Cerebellar cortex (tissue), 1 donor: ENCODE measurements at regions not wholly inside any gene's neighbourhood (a gene's known extent, or its start where the extent isn't known, plus 50 kb on each side); places are given as distances from the start of the nearest gene placed in this dataset.

ENCODE experiments used
- DNase-seq: peaks from one replicate; pipeline ENCODE4 v3.0.0-alpha.2; 2015; ENCODE audit warnings: low spot score

- no peak for DNase-seq
These were observed 292.9 kb upstream of the ZFP64 start for GRCh38 chr20:52484438-52484837.

DNA sequence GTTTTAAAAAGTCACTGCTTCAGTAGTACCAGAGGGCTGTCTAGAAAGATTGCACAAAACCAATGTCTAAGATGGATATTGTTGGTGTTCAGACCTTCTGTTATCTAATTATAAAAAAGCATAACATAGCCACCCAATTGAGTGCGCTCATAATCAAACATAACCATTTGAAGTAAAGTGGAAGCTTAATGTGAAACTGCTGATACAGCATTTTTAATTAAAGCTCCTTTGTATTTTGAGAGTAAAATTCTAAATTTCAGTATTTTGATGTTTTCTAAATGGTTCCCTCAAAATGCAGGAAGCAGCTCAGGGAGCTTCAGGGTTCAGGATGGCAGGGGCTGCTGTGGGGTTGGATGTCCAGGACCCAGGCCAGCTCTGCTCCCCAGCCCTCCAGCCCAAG, 291.8 kb upstream of the ZFP64 start:
- no peak for DNase-seq

- no peak for DNase-seq
These were observed 290.5 kb upstream of the ZFP64 start for GRCh38 chr20:52482044-52482443.

DNA sequence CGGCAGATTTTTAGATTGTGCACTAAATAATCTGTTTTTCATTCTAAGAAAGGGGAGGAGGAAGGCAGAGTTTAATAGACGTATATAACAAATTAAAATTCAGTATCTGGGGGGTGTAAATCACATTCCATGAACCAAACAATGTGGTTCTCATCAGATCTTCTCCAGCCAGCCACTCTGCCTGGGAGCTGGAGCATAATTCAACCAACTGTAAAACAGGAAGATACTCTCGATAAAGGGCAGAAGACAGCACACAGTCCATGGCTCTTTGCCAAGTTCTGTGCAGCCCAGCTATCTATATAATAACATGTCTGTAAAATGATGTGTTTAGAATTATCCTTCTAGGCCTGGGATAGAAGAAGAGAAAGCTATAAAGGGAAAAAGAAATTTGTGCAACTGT, 289.9 kb upstream of the ZFP64 start:
- DNase-seq, result no peak

DNA sequence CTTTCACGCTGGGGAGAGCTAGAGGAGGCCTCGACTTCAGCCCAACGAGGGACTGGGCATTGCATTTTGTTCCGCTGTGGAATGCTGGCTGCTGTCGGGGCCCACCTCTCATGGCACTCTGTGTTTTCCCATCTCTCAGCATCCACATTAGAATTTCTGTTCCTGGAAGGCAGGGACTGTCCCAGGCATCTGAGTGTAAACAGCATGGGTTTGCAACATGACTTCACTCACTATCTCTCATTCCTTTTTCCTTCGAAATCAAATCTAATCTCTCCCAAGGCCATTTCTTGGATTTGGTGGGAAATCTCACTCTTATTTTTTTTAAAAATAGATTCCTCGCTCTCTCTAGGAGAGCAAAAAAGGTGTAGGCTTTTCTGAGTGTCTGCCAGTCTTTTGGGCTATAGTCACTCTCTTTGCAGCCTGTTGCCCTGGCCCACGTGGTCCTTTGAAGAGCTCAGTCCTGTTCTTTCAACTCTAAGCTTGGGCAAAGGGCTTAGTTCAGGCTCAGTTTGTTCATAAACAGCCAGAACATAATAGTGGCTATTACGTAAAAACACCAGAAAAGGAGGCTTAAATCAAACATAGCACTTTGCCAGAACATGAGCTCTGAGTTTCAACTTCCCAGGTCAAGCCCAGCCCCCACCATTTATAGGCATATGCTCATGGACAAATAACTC, 284.6 kb upstream of the ZFP64 start:
- DNase-seq, result no peak

GRCh38 chr20:52473186-52473585, 281.6 kb upstream of the ZFP64 start:
- no peak for DNase-seq

DNA sequence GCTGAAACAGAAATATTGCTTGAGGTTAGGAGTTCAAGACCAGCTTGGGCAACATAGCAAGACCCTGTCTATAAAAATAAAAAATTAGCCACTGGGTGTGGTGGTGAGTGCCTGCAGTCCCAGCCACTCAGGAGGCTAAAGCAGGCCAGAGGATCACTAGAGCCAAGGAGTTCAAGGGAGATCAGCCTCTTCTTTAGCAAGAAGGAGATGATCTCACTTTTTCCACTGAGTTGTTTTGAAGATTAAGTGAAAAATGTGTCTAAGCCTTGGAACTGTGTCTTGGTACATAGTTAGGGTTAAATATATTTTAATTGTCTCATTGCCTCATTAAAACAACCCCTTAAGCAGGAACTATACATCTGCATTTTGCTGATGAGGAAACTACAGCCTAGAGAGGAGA, 279.0 kb upstream of the ZFP64 start:
- no peak for DNase-seq

GRCh38 chr20:52469128-52469527, 277.5 kb upstream of the ZFP64 start:
- no peak for DNase-seq

- DNase-seq, result no peak
These were observed 274.4 kb upstream of the ZFP64 start for GRCh38 chr20:52465991-52466390.

DNA sequence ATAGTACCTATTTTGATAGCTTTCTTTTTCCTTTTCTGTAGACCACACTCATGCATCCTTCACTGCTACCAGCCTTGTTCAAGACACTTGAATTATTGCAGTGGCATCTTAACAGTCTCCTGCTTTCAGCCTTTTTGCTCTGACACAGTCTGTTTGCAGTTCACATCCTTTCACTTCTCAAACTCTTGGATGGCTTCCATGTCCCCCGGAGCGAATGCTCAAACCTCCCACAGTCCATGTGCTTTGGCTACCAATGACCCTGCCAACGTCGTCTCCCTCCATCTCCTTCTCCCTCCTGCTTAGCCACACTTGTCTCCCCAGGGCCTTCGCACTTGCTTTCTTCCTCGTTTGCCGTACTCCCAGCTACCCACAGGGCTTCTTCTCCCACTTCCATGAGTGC, 270.0 kb upstream of the ZFP64 start:
- no peak for DNase-seq

GRCh38 chr20:52459150-52459549, 267.6 kb upstream of the ZFP64 start:
- no peak for DNase-seq

DNA sequence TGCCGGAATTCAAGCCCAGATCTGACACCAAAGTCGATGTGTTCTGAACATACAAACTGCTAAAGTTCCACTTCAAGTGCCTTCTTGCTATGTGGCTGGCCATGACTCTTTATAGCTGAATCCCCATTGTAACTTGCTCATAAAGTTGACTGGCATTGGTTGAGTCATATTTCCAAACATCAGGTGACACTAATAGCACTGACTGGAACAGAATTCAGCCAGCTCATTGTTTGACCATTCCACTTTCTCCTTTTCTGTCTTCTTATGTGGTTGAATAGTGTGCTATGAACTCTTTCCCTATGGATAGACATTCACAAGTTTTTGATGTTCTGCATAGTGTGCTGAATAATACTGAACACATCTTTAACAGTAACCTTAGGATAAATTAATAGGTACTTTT, 266.2 kb upstream of the ZFP64 start:
- no peak for DNase-seq

- no peak for DNase-seq
These were observed 263.1 kb upstream of the ZFP64 start for GRCh38 chr20:52454660-52455059.

DNA sequence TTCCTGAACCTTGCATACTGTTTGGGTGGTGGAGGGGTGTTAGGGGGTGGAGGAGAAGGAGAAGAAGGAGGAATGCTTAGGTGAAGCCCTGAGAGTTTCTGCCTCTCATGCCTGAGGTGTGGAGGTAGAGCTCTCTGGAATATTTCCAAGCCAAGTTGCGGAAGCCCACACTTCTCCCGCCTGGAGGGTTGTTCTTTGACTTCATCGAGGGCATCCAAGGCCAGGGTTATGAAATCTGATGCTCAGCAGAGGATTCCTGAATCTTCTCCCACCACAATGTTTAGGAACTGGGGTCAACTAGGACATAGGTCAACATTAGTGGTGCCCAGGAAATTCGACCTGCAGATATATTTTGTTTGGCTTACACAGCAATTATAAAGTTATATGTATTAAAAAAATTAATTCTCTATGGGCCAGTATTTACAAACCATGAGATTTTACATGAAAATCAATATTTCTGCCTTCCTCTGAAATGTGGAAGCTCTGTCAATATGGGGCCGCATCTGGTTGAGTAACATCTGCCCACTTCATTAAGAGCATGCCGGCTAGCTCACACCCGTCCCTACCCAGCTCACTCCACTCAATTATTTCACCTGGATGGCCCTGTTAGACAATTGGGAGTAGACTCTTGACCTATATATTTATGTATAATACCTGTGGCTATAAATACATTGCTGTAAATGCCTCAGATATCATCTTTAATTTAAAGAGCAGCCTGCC, 257.1 kb upstream of the ZFP64 start:
- DNase-seq, result no peak

- DNase-seq, result no peak
These were observed 255.6 kb upstream of the ZFP64 start for GRCh38 chr20:52447225-52447551.

DNA sequence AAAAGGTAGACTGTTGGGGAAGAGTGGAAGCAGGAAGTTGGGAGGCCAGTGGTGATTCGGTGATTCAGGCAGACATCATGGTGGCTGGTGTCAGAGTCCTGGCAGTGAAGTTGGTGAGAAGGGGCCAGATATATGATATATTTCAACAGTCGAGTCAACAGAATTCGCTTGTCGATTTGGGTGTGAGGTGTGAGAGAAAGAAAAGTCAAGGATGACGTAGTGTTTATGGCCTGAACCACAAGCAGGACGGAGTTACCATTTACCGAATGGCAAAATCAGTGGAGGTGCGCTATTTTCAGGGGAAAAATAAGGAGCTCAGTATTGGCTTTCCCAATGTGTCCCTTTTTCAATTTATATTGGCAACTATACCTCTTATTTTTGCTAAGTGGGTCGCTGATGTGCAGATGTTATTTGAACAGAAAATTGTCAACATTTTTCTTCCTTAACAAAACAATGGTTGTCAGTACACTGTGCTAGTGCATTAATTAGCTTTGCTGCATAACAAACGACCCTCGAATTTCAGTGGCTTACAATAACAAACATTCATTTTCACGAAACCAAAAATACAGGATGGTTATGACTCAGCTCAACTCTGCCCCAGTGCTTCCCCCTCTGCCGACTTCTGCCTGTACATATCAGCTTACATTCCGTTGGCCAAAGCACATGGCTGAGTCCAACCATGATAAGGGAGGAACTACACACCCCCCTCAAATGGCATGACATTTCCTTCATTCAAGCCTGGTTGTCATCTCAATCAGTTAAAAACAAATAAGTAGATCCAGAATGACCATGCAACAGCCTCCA, 255.0 kb upstream of the ZFP64 start:
- DNase-seq, result no peak

DNA sequence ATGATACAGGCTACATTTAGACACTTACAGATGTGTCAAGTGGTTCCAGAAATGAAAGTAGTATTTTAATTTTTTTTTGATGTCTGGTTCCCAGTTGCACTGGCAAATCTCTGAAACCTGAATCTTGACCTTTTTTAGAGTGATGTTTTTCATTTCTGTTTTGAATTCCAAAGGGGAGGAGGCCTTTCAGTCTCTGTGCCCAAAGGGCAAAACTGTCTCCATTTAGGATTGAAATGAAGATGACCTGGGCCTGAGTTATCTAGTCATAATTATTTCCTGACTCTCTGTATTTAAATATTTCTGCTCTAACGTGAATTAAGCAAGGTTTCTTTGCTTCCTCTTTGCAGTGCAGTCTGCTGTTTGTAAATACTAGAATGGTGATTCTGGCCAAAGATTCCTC, 252.9 kb upstream of the ZFP64 start:
- no peak for DNase-seq

- DNase-seq, result no peak
These were observed 252.3 kb upstream of the ZFP64 start for GRCh38 chr20:52443874-52444273.

- DNase-seq, result no peak
These were observed 250.1 kb upstream of the ZFP64 start for GRCh38 chr20:52441710-52442109.

DNA sequence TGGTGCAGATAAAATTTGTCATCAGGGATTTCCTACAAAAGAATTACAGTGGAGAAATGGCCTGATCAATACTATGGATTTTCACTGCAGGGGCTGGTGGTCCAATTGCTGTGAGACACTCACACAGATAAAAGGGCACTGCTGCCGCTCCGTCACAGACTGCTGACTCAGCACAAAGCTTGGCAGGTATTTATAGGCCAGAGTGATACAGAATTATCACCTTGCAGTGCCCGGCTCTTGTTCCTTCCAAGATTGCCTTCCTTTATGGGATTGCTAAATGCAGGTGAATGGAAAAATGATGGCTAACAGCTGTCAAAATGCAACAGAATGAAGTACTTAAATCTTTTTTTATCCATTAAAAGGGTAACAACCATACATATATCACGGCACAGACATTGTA, 247.8 kb upstream of the ZFP64 start:
- no peak for DNase-seq

- DNase-seq, result no peak
These were observed 246.9 kb upstream of the ZFP64 start for GRCh38 chr20:52438326-52438963.

- no peak for DNase-seq
These were observed 242.9 kb upstream of the ZFP64 start for GRCh38 chr20:52434453-52434852.

- DNase-seq, result no peak
These were observed 242.5 kb upstream of the ZFP64 start for GRCh38 chr20:52434041-52434425.
